ENCODE measurements at regions not wholly inside any gene's neighbourhood (a gene's known extent, or its start where the extent isn't known, plus 50 kb on each side); places are given as distances from the start of the nearest gene placed in this dataset.

- Histone ChIP-seq H3K4me3 (replicated peaks; ENCODE audit: insufficient read depth, low read length) (no peak overlapping the region), H3K27ac (replicated peaks) (no peak overlapping the region), H3K27me3 (ENCODE audit: insufficient read depth, poor library complexity, severe bottlenecking) (no peaks in the 10 kb centered on the region)
- no peak for TF ChIP-seq CTCF (IDR thresholded peaks at IDR 0.05; ENCODE audit: insufficient read depth, low read length)
- no peak for TF ChIP-seq SPI1 (IDR thresholded peaks at IDR 0.05; ENCODE audit: borderline replicate concordance, low read depth)
- no peak for TF ChIP-seq POLR2AphosphoS5 (IDR thresholded peaks at IDR 0.05; ENCODE audit: low read depth)
- TF ChIP-seq, protein P1, sequence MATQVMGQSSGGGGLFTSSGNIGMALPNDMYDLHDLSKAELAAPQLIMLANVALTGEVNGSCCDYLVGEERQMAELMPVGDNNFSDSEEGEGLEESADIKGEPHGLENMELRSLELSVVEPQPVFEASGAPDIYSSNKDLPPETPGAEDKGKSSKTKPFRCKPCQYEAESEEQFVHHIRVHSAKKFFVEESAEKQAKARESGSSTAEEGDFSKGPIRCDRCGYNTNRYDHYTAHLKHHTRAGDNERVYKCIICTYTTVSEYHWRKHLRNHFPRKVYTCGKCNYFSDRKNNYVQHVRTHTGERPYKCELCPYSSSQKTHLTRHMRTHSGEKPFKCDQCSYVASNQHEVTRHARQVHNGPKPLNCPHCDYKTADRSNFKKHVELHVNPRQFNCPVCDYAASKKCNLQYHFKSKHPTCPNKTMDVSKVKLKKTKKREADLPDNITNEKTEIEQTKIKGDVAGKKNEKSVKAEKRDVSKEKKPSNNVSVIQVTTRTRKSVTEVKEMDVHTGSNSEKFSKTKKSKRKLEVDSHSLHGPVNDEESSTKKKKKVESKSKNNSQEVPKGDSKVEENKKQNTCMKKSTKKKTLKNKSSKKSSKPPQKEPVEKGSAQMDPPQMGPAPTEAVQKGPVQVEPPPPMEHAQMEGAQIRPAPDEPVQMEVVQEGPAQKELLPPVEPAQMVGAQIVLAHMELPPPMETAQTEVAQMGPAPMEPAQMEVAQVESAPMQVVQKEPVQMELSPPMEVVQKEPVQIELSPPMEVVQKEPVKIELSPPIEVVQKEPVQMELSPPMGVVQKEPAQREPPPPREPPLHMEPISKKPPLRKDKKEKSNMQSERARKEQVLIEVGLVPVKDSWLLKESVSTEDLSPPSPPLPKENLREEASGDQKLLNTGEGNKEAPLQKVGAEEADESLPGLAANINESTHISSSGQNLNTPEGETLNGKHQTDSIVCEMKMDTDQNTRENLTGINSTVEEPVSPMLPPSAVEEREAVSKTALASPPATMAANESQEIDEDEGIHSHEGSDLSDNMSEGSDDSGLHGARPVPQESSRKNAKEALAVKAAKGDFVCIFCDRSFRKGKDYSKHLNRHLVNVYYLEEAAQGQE (IDR thresholded peaks at IDR 0.05; ENCODE audit: insufficient replicate concordance, low read depth) = no peak
- no peak for TF ChIP-seq GABPA (IDR thresholded peaks at IDR 0.05; ENCODE audit: low read depth)
- DNase-seq (ENCODE audit: low read depth in 1 of 2, low spot score in 1 of 2) = no peak
Measured at GRCh38 chr2:138897274-138897673, 117.1 kb upstream of the NXPH2 start.

DNA sequence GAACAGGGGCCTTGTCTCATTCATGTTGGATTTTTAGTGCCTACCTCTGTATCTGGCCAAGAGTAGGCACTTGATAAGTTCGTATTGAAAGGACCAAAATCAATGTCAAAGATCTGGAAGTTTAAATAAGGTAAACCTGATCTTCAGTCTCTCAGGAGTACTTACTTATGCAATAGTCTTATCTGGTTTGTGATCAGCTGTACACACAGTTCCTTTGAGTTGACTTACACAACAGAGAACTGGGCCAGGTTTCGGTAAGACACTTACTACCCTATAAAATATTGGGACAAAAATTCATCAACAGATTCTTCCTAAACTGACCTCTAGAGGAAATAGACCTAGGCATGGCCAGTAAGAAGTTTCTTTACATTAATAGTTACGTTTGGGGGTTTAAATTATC, 113.6 kb upstream of the NXPH2 start:
- TF ChIP-seq POLR2AphosphoS5 (IDR thresholded peaks at IDR 0.05; ENCODE audit: low read depth) = no peak
- TF ChIP-seq CTCF (IDR thresholded peaks at IDR 0.05; ENCODE audit: insufficient read depth, low read length) = no peak
- no peak for TF ChIP-seq SPI1 (IDR thresholded peaks at IDR 0.05; ENCODE audit: borderline replicate concordance, low read depth)
- no peak for TF ChIP-seq GABPA (IDR thresholded peaks at IDR 0.05; ENCODE audit: low read depth)
- TF ChIP-seq, protein P1 (IDR thresholded peaks at IDR 0.05; ENCODE audit: insufficient replicate concordance, low read depth) = no peak
- DNase-seq (ENCODE audit: low read depth in 1 of 2, low spot score in 1 of 2) = no peak
- Histone ChIP-seq H3K27ac (replicated peaks) (no peak overlapping the region), H3K4me3 (replicated peaks; ENCODE audit: insufficient read depth, low read length) (no peak overlapping the region), H3K27me3 (ENCODE audit: insufficient read depth, poor library complexity, severe bottlenecking) (no peaks in the 10 kb centered on the region)

DNA sequence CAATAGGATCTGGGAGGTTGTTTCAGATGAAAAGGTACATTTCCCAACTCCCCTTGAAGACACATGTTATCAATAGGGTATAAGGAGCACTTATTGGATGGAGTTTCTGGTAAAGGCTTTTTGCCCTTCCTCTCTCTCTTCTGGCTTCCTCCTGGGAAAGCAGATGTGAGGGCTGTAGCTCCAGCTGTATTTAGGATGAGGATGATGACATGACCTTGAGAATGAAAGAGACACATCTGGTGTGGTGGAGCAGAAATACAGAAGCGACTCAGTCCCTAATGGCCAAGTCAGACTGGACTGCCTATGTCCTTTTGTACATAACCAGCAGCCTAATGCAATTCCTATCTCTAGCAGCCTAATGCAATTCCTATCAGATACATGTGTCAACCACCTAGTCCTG, 100.9 kb upstream of the NXPH2 start:
- Histone ChIP-seq H3K27me3 (ENCODE audit: insufficient read depth, poor library complexity, severe bottlenecking) (no peaks in the 10 kb centered on the region), H3K4me3 (replicated peaks; ENCODE audit: insufficient read depth, low read length) (no peak overlapping the region), H3K27ac (replicated peaks) (no peak overlapping the region)
- no peak for TF ChIP-seq SPI1 (IDR thresholded peaks at IDR 0.05; ENCODE audit: borderline replicate concordance, low read depth)
- TF ChIP-seq, protein P1 (IDR thresholded peaks at IDR 0.05; ENCODE audit: insufficient replicate concordance, low read depth) = no peak
- no peak for TF ChIP-seq CTCF (IDR thresholded peaks at IDR 0.05; ENCODE audit: insufficient read depth, low read length)
- TF ChIP-seq POLR2AphosphoS5 (IDR thresholded peaks at IDR 0.05; ENCODE audit: low read depth) = no peak
- TF ChIP-seq GABPA (IDR thresholded peaks at IDR 0.05; ENCODE audit: low read depth) = no peak
- DNase-seq (ENCODE audit: low read depth in 1 of 2, low spot score in 1 of 2) = no peak
